GM18499 (cell line): ENCODE measurements at regions not wholly inside any gene's neighbourhood (a gene's known extent, or its start where the extent isn't known, plus 50 kb on each side); places are given as distances from the start of the nearest gene placed in this dataset.
"Not testable (repeated sequence)": the region's sequence is repeated elsewhere in the genome, so short reads cannot be mapped to it uniquely, and the experiment has no call there.

Experiments used
- ATAC-seq: cut with Tn5 transposase; IDR thresholded peaks from one replicate; pipeline ENCODE4 v1.9.1; 2021; ENCODE audit warnings: moderate number of reproducible peaks; ENCODE audit not compliant: insufficient read depth, unreplicated experiment

- not testable (repeated sequence) for ATAC-seq
Observed at GRCh38 chr2:90251576-90251975, 1560.1 kb downstream of the RPIA start.

GRCh38 chr2:90253306-90253705 lies 1561.8 kb downstream of the RPIA start:
- not testable (repeated sequence) for ATAC-seq

GRCh38 chr2:90266888-90267287 lies 1575.4 kb downstream of the RPIA start:
- not testable (repeated sequence) for ATAC-seq

- ATAC-seq: not testable (repeated sequence)
Observed at GRCh38 chr2:90287751-90288150, 1596.3 kb downstream of the RPIA start.

- ATAC-seq: not testable (repeated sequence)
Observed at GRCh38 chr2:90288396-90288795, 1596.9 kb downstream of the RPIA start.

GRCh38 chr2:90289291-90289980 lies 1598.0 kb downstream of the RPIA start:
- ATAC-seq: not testable (repeated sequence)

GRCh38 chr2:90290701-90291100 lies 1599.2 kb downstream of the RPIA start:
- ATAC-seq: not testable (repeated sequence)

GRCh38 chr2:90291168-90291883 lies 1599.9 kb downstream of the RPIA start:
- not testable (repeated sequence) for ATAC-seq

- not testable (repeated sequence) for ATAC-seq
Observed at GRCh38 chr2:90291934-90292333, 1600.5 kb downstream of the RPIA start.

- ATAC-seq: not testable (repeated sequence)
Observed at GRCh38 chr2:90292451-90292850, 1601.0 kb downstream of the RPIA start.

GRCh38 chr2:90293224-90293623 lies 1601.8 kb downstream of the RPIA start:
- not testable (repeated sequence) for ATAC-seq

GRCh38 chr2:90293806-90294205 lies 1602.3 kb downstream of the RPIA start:
- ATAC-seq: not testable (repeated sequence)

- not testable (repeated sequence) for ATAC-seq
Observed at GRCh38 chr2:90295036-90295750, 1603.7 kb downstream of the RPIA start.

- ATAC-seq: not testable (repeated sequence)
Observed at GRCh38 chr2:90296484-90296777, 1605.0 kb downstream of the RPIA start.

GRCh38 chr2:90297701-90298100 lies 1606.2 kb downstream of the RPIA start:
- not testable (repeated sequence) for ATAC-seq

- not testable (repeated sequence) for ATAC-seq
Observed at GRCh38 chr2:90298126-90298755, 1606.8 kb downstream of the RPIA start.

- ATAC-seq: not testable (repeated sequence)
Observed at GRCh38 chr2:90298983-90299382, 1607.5 kb downstream of the RPIA start.

- ATAC-seq: not testable (repeated sequence)
Observed at GRCh38 chr2:90322982-90323381, 1631.5 kb downstream of the RPIA start.

- not testable (repeated sequence) for ATAC-seq
Observed at GRCh38 chr2:90323612-90324558, 1632.4 kb downstream of the RPIA start.
